ENCODE measurements at regions not wholly inside any gene's neighbourhood (a gene's known extent, or its start where the extent isn't known, plus 50 kb on each side); places are given as distances from the start of the nearest gene placed in this dataset.

GRCh38 chr7:41508755-41509154 lies 194.1 kb downstream of the INHBA start:
- TF ChIP-seq CTCF (IDR thresholded peaks at IDR 0.05) (no peak), POLR2A (IDR thresholded peaks at IDR 0.05) (no peak), POLR2AphosphoS5 (IDR thresholded peaks at IDR 0.05) (no peak)

Measured in stomach (tissue), 4 donors.